ENCODE measurements at regions not wholly inside any gene's neighbourhood (a gene's known extent, or its start where the extent isn't known, plus 50 kb on each side); places are given as distances from the start of the nearest gene placed in this dataset.

DNA sequence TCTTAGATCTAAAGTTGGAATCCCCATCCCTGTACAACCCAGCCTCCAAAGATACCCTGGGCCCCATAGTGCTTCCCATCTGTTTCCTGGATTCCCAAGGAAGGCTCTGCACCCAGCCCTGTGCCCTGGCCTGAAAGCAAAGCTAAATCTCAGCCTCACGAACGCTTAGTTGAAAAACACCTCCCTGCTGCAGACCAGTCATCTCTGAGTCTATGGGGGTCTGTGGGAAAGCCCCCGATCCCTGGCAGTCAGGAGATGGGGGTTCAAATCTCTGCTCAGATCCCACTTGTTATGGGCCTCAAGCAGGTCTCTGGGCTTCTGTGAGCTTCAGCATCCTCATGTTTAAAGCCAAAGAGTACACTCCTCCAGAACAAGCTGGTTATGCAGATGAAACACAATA is 210.5 kb upstream of the GRIK3 start:
- Histone ChIP-seq H3K4me3 (no peak overlapping the region), H3K4me1 (no peaks in the 10 kb centered on the region), H3K9me3 (no peaks in the 10 kb centered on the region), H3K27me3 (peaks cover 36% of the 10 kb centered on the region), H3K27ac (no peak overlapping the region), H3K36me3 (no peaks in the 10 kb centered on the region)
- WGBS: 95% methylated on average over 3 of the region's 3 CpGs
- no peak for TF ChIP-seq EP300 (IDR thresholded peaks at IDR 0.05)
- TF ChIP-seq POLR2A (IDR thresholded peaks at IDR 0.05): no peak
- TF ChIP-seq POLR2AphosphoS5 (IDR thresholded peaks at IDR 0.05): no peak
- TF ChIP-seq, protein P1, sequence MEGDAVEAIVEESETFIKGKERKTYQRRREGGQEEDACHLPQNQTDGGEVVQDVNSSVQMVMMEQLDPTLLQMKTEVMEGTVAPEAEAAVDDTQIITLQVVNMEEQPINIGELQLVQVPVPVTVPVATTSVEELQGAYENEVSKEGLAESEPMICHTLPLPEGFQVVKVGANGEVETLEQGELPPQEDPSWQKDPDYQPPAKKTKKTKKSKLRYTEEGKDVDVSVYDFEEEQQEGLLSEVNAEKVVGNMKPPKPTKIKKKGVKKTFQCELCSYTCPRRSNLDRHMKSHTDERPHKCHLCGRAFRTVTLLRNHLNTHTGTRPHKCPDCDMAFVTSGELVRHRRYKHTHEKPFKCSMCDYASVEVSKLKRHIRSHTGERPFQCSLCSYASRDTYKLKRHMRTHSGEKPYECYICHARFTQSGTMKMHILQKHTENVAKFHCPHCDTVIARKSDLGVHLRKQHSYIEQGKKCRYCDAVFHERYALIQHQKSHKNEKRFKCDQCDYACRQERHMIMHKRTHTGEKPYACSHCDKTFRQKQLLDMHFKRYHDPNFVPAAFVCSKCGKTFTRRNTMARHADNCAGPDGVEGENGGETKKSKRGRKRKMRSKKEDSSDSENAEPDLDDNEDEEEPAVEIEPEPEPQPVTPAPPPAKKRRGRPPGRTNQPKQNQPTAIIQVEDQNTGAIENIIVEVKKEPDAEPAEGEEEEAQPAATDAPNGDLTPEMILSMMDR (IDR thresholded peaks at IDR 0.05): no peak
- DNase-seq (ENCODE audit: low spot score in 2 of 2): no peak

GRCh38 chr1:37246631-37247030 is 212.3 kb upstream of the GRIK3 start:
- Histone ChIP-seq H3K27ac (no peak overlapping the region), H3K36me3 (no peaks in the 10 kb centered on the region), H3K9me3 (no peaks in the 10 kb centered on the region), H3K27me3 (peaks cover 17% of the 10 kb centered on the region), H3K4me3 (no peak overlapping the region), H3K4me1 (no peaks in the 10 kb centered on the region)
- DNase-seq (ENCODE audit: low spot score in 2 of 2): no peak
- TF ChIP-seq POLR2A (IDR thresholded peaks at IDR 0.05) (no peak), EP300 (IDR thresholded peaks at IDR 0.05) (no peak), POLR2AphosphoS5 (IDR thresholded peaks at IDR 0.05) (no peak)
- TF ChIP-seq, protein P1 (IDR thresholded peaks at IDR 0.05): no peak
- 34% methylated on average over 4 of the region's 6 CpGs for WGBS

DNA sequence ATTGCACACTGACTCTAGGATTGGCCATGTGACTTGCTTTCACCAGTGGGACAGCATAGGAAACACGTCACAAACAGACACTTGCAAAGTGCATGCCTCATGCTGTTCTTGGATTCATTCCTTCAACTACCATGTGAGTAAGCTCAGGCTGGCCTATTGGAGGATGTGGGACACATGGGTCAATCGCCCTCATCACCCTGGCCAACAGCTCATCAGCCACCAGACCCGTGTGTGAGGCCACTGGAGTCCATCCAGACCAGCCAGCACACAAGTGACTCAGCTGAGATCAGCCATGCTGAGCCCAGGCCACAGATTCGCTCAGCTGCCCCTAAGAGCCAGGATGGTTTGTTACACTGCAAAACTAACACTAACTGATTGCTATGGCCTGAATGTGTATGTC is 216.1 kb upstream of the GRIK3 start:
- 51% methylated on average over 4 of the region's 4 CpGs for WGBS
- H3K4me1 ChIP-seq: no peaks in the 10 kb centered on the region
- no peak overlapping the region for H3K4me3 ChIP-seq

DNA sequence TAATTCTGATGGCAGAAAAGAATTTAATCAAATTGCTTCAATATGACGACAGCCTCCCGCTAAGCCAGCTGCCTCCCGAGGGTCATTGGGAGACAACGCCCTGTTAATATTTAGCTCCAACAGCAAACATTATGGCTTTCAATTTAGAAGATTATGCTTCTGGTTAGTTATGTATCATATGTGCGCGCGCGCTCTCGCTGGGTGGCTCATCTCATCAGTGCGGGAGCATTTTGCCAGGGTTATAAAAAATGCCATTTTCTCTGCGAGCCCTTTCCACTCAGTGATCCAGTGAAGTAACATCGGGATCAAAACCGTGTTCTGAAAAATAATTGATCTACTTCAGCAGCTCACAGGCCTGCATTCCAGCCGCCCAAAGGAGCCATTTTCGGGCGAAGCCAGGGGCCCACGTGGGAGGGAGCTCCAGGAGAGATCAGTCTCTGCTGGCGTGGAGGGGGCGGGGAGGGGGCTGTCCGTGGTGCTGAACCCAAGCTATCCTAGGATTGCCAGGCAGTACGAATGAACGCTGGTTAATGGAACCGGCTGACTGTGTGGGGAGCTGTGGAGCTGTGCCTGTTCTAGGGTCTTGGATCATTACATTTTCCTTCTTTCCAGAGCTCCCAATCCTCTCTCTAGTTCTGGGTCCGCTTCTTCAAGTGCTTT is 219.1 kb upstream of the ZC3H12A start:
- Histone ChIP-seq H3K27me3 (peaks cover 54% of the 10 kb centered on the region), H3K27ac (no peak overlapping the region), H3K4me3 (no peak overlapping the region), H3K36me3 (no peaks in the 10 kb centered on the region), H3K4me1 (no peaks in the 10 kb centered on the region), H3K9me3 (no peaks in the 10 kb centered on the region)
- no peak for DNase-seq (ENCODE audit: low spot score in 2 of 2)
- TF ChIP-seq EP300 (IDR thresholded peaks at IDR 0.05) (no peak), POLR2AphosphoS5 (IDR thresholded peaks at IDR 0.05) (no peak), POLR2A (IDR thresholded peaks at IDR 0.05) (no peak)
- TF ChIP-seq, protein P1 (IDR thresholded peaks at IDR 0.05): no peak
- WGBS: 21% methylated on average over 24 of the region's 24 CpGs

More for the DNA sequence above, 216.1 kb upstream of the GRIK3 start:
- H3K27me3 ChIP-seq: peaks cover 24% of the 10 kb centered on the region
- DNase-seq (ENCODE audit: low spot score in 2 of 2): no peak
- TF ChIP-seq POLR2A (IDR thresholded peaks at IDR 0.05): no peak
- no peak for TF ChIP-seq POLR2AphosphoS5 (IDR thresholded peaks at IDR 0.05)
- no peak for TF ChIP-seq EP300 (IDR thresholded peaks at IDR 0.05)
- TF ChIP-seq, protein P1 (IDR thresholded peaks at IDR 0.05): no peak
- H3K27ac ChIP-seq: no peak overlapping the region
- no peaks in the 10 kb centered on the region for H3K9me3 ChIP-seq
- no peaks in the 10 kb centered on the region for H3K36me3 ChIP-seq

DNA sequence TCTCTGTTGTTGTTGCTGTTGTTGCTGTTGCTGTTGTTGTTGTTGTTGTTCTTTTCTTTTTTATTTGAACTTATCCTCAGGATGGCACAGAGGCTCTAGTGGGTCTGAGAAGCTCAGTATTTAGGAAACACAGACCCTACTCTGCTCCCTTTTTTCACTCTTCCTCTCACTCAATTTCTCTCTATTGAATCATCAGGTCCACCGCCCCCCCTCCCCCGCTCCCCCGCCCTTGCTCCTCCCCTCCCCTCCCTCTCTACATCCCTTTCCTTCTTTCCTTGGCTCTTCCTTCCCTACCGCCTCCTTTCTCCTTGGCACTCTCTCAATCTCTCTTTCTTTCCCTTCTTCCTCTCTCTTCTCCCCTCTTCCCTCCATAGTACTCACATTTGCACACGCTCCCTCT is 218.5 kb upstream of the ZC3H12A start:
- 16% methylated on average over 5 of the region's 5 CpGs for WGBS
- DNase-seq (ENCODE audit: low spot score in 2 of 2): no peak
- Histone ChIP-seq H3K36me3 (no peaks in the 10 kb centered on the region), H3K9me3 (no peaks in the 10 kb centered on the region), H3K4me3 (no peak overlapping the region), H3K4me1 (no peaks in the 10 kb centered on the region), H3K27ac (no peak overlapping the region), H3K27me3 (peaks cover 57% of the 10 kb centered on the region)
- TF ChIP-seq, protein P1 (IDR thresholded peaks at IDR 0.05): no peak
- TF ChIP-seq POLR2A (IDR thresholded peaks at IDR 0.05) (no peak), EP300 (IDR thresholded peaks at IDR 0.05) (no peak), POLR2AphosphoS5 (IDR thresholded peaks at IDR 0.05) (no peak)
